Superior temporal gyrus (tissue), 1 donor: ENCODE measurements at regions not wholly inside any gene's neighbourhood (a gene's known extent, or its start where the extent isn't known, plus 50 kb on each side); places are given as distances from the start of the nearest gene placed in this dataset.

Source experiments
- DNase-seq: peaks from one replicate; pipeline ENCODE4 v3.0.0-alpha.2; 2016; ENCODE audit errors: extremely low spot score

DNA sequence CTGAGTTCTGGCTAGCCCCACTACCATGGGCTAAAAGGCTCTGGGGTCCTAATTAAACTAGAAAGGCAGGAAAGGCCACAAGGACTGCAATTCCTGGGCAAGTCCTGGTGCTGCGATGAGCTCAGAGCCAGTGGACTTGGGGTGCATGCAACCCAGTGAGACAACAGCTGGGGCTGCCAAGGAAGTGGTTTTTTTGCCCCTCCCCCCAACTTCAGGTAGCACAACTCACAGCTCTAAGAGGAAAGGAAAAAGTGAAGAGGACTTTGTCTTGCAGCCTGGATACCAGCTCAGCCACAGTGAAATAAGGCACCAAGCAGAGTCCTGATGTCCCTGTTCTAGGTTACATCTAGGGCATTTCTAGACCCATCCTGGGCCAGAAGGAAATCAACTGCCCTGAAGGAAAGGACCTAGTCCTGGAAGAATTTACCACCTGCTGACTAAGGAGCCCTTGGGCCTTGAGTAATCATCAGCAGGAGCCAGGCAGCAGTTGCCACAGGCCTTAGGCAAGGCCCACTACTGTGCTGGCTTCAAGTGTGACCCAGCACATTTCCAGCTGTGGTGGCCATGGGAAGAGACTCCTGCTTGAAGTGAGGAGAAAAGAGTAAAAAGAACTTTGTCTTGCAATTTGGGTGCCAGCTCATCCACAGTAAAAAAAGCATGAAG, 358.4 kb downstream of the BTBD3 start:
- DNase-seq, result no peak

DNA sequence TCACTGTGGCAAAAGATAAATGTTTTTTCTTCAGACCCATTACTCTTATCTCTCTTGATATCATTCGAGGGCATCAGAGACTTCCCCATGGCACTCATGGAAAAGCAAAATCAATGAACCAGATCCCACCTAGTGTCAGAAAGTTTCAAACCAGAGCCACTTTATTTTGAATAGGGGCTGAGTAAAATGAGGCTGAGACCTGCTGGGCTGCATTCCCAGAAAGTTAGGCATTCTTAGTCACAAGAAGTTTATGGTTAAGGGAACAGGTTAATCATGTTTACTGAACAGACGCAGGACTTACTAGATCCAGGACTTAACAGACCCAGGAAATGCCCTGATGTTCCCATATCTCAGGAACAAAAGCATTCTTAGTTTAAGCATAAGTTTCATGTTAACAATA, 369.9 kb downstream of the BTBD3 start:
- DNase-seq, result no peak

DNA sequence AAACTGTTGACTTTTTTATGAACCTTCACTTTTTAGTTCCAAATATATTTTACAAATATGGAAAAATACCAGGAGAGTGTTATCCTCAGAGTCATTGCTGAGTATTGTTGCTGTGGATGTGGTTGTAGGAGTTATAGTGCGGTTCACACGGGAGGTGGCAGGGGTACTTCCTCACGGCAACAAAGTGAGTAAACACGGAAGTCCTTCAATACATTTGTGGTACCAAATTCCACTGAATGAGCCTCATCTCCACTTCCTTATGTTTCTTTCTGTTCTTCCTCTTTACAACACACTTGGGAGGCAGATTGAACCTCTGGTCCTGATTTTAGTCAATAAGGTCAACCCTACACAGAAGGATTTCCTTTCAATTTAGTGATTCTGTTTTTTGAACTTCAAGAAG, 371.8 kb downstream of the BTBD3 start:
- no peak for DNase-seq

DNA sequence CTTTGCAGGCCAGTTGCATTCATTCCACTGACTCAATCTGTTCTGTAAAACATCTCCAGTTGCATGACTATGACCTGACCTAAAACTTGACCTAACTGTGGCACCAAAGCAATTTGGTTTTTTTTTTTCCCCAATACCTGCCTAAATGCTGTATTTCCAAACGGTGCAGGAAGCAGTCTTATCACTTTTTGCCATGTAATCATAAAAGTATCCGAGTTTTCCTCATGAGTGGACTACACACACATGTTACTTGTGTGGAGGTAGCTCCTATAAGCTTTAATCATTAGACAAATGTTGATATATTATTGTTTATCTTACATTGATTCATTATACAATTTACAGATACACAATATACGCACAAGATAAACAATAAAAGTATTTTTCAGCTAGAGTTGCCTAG, 373.7 kb downstream of the BTBD3 start:
- DNase-seq, result no peak

DNA sequence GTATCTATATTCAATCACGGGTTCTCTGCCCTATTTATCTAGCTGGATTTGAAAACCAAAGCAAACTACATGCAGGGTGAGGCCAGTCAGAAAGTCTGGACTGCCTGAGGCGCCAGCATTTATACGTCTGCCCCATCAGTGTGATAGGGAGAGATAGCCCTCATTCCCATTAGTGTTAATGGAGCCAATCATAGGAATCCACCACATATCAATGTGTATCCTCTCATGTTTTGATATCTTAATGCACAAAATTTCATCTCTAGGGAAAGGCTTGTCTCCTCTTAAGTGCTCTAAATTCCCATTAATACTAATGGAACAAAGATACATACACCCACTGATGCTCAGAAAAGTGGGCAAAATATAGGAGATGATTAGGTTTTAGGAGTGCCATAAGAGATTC, 376.2 kb downstream of the BTBD3 start:
- no peak for DNase-seq

DNA sequence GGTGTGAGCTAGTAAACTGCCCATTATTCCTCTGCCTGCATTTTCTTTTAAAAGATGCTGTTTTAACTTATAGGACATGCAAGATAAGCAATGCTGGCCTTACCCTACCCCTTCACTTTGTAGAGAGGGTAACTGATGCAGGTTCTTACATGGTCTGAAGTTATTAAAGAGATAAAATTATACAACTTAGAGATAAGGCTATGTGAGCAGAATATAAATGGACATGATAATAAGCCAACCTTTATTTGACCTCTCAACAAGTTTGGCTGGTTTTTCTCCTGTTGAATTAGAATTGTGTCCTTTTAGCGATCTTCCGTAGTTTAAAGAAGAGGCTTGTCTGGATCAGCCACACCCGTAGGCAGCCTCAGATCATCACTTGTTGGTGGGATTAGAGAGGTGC, 377.0 kb downstream of the BTBD3 start:
- no peak for DNase-seq

DNA sequence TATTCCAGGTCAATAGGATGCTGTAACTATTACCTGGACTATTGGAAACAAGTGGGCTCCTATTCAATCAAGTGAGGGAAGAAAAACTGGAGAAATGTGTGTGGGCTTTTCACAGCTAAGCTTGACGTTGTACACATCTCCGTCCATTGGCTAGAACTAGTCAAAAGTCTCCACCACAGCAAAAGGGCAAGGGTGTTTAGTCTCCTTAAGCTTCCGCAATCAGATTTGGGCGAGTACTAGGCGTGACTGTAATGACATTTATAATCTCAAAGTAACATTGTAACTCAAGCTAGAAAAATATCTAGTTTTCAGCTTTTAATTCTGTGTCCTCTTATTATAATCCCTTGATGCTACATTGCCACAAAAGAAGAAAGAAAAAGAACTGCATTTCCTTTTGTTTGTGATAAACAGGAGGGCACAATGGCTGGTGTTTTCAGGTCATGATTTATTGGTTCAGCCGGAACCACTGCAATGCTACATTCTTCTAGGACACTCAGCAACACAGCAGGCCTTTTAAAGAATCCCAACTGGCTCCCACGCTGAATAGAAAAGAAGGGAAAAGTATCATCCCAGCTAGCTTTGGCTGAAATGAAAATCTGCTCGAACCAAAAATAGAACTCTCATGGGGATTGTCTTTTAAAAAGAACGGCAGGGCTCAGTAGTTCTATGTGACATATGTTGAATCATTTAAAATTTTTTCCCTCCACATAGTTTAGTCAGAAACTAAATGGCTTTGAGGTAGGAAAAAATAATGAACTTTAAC, 387.7 kb downstream of the BTBD3 start:
- DNase-seq, result peak; percentile 73

DNA sequence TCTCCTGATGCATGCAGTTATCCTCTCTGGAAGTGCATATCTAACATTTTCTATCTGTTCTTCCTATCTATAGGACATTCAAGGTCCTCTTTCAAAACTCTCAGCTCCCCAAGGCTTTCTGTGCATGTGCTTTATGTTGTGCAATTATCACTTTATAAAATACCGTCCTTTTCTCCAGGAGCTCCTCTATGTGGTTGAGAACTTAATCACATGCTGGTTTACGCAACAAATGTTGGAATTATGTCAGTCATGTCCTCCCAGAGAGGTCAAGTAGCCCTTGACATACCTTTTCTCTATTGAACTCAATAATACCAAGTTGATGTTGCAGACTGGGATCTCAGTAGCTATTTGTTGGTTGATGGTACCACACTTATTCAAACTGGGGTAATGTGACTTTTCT, 388.4 kb downstream of the BTBD3 start:
- DNase-seq, result no peak

DNA sequence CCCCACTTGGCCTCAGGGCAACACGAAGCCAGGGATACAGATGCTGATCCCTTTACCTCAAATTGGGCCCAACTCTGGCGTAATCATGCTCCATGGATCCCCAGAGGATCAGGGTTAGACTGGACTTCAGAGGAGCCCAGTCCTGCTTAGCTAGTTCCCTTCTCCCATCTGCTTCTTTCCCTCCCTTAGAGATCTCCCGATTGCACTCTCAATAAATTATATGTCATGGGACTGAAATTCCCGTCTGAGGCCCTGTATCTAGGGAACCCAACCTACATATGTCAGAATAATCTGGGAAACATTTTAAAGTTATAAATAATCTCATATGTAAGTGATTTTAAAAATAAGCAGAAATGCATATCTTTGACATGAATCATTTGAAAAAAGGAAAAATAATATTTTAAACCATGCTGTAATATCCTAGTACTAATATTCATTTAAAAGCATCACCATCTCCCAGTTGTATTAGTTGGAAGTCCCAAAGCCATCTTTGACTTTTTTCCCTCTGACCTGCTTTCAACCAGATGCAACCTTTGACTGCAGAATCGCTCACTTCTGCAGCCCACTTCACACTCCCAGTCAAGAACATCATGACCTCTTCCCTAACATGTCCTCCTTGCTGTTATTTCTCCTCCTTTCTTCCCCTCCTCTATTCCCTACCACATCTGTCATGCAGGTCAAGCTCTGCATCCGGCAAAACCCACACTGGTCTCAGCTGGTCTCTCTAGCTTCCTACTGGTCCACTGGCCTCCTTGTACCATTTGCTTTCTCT, 393.6 kb downstream of the BTBD3 start:
- no peak for DNase-seq

DNA sequence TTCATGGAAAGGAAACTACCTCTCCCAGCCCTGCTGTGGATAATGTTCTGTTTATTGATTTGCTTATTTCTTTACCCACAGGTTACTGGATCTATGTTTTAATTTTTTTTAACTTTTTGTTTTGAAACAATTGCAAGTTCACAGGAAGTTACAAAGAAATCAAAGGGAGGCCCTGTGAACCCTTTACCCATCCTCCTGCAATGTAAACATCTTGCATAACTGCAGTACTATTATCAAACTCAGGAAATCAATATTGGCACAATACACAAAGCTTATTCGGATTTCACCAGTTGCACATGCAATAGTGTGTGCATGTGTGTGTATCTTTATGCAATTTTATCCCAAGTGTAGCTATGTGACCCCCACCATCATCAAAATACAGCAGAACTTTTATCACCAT, 398.0 kb downstream of the BTBD3 start:
- DNase-seq, result no peak

DNA sequence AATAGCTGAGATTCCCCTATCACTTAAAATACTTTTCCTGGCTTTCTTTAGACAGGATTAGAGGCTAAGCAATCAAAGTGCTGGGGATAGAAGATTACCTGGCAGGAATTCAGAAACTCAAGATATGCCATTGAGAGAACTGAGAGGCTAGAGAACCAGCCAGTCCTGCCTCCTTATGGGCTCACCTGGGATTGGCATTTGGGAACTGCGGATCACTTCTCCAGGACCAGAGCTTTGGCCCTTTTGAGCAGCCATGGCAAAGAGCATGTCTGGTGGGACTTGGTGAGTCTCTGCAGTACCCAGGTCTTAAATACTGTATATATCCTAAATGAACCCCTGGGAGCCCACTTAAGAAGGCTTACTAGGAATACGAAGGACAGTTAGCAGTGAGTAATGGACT, 399.1 kb downstream of the BTBD3 start:
- no peak for DNase-seq

DNA sequence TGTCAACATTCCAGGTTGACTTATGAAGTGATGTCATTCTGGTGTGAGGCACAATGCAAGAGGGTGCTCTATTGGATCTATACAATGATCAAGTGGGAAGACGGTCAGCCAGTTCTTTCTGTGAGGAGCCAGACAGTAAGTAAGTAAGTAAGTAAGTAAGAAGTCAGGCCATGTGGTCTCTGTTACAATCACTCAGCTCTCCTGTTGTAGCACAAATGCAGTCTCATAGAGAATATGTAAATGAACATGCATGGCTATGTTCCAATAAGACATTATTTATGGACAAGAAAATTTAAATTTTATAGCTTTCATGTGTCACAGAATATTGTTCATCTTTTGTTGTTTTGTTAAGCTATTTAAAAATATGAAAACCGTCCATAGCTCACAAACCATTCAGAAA, 399.7 kb downstream of the BTBD3 start:
- DNase-seq, result no peak

DNA sequence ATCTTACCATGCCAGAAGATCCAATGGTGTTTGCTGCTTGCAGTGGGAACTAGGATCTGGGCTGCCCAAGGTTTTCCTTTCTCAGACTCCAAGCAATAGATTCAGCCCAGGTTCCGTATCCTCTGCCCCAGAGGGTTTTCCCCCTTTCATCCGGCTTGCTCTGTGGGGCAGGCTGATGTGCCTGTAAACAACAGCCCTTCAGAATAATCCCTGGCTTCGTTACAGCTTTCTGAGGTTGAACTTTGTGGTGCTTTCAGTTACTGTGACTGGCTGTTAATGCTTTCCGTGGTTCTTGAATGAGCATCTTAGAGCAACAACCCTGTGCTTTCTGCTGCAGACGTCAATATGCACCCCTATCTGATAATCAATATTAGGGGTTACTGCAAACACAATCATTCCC, 400.4 kb downstream of the BTBD3 start:
- DNase-seq, result peak; percentile 66

DNA sequence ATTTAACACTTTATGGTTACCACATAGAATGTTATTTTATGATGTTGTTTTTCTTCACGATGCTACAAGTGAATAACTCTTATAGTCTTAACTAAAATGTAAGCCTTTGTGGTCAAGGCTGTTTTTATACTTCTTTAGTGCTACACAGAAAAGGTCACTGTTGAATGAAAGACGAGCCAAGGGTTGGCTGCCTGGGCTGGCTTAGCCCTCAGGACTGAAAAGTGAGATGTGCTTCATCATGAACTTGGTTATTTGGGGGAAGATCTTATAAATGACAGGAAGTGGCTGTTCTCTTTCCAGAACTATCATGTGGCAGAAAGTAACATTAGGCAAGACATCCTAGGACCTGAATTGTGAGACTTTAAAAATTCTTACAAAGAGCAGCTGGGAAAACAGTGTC, 404.0 kb downstream of the BTBD3 start:
- no peak for DNase-seq

DNA sequence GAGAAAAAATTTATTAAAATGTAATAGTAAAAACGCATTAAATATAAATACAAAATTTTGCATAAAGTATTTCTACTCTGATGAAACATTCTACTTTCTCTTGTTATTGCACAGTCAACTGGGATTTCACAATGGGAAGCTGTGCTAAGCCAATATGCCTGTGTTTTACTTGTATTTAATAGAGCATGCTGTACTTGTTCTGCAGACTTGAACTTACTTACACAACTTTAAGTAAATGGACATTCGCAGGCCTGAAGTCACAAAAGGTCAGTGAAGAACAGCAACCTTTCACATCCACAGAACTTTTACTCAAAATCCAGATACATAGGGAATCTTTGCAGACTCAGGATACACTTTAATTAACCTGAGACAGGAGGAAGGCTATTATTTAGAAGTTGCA, 409.5 kb downstream of the BTBD3 start:
- no peak for DNase-seq

DNA sequence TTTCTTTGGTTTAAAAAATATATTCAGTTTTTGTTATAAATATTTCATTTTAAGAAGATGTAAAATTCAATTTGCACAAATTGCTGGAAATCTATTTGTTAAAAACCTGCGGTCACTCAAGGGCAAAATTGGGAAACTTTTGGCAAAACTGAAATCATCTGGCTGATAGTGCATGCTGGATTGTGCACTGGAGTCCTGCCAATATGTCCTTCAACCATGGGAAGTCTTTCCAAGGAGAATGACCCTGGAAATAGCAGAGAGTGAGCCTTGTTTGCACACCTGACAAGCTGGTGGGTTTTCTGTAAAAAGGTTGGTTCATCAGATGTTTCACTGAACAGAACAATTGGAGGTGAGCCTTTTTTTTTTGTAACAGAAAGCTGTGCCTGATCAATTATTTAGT, 413.5 kb downstream of the BTBD3 start:
- DNase-seq, result no peak

DNA sequence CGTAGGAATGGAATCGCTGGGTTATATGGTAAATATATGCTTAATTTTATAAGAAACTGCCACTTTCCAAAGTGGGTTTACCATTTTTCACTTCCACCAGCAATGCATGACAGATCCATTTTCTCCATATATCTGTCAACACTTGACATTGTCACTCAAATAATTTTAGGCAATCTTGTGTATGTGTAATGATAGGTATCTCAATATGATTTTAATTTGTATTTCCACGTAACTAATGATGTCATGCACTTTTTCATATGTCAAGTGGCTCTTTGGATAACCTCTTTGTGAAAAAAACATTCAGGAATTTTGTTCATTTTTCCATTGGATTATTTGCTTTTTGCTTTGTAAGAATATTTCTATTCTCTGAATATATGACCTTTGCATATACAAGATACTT, 419.9 kb downstream of the BTBD3 start:
- no peak for DNase-seq

DNA sequence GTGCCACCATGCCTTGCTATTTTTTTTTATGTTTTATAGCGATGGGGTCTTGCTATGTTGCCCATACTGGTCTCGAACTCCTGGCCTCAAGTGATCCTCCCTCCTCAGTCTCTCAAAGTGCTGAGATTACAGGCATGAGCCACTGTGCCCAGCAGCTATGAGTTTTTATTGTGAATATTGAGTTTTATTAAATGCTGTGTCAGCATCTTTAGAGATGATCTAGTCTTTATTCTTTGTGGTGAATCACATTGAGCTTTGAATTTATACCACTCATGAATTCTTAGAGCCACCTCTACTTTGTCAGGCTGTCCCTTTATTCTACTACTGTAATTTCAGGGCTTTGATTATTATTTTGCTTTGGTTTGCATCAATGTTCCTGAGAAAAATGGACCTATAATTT, 428.3 kb downstream of the BTBD3 start:
- DNase-seq, result no peak

DNA sequence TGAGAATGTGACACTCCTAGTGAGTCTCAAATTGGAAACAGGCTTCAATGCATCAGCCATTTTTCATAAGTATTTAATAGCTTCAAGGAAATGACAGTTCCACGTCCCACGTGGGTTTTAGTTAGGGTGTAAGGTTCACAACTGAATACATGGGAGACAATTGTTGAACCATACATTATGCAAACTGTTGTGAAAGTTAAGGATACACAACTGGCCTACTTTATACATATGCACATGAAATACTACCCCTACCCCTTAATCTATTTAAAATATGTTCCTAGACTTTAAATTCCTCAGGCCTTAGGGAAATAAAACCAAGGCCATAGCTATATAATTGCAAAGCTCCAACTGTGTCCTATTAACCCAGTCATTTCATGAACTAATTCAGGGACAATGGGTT, 436.1 kb downstream of the BTBD3 start:
- DNase-seq, result no peak

DNA sequence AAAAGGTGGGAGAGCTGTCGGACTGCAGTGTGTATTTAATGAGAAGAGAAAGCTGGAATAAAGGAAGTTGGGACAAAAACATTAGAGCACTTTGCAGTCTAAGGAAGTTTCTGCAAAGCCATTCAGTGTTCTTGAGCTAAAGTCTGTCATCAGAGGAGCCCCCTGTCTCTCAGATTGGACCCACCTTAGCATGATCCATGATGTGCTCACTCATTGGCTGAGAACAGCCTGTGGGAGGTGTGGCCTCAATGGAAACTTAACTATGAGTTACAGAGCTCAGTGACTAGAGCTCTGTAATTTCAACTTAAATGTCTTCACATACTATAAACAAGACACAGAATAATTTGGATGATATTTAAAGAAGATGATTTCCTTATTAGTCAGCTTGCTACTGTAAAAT, 437.0 kb downstream of the BTBD3 start:
- DNase-seq, result no peak

DNA sequence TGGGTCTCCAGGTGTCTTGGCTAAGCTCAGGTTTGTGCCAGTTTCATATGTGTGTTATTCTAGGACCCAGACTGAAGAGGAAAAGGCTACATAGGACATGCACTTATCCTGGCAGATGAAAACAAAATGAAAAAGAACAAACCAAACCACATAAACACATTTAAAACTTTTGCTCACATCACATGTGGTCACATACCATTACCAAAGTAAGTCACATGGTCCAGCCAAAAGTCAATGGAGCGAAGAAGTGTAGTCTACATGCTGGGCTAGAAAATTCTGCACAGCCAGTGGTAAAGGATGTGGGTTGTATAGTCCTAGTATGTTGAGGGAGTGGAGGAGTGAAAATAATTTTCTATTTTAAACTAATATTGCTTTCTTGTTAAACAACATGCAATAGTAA, 437.5 kb downstream of the BTBD3 start:
- no peak for DNase-seq

DNA sequence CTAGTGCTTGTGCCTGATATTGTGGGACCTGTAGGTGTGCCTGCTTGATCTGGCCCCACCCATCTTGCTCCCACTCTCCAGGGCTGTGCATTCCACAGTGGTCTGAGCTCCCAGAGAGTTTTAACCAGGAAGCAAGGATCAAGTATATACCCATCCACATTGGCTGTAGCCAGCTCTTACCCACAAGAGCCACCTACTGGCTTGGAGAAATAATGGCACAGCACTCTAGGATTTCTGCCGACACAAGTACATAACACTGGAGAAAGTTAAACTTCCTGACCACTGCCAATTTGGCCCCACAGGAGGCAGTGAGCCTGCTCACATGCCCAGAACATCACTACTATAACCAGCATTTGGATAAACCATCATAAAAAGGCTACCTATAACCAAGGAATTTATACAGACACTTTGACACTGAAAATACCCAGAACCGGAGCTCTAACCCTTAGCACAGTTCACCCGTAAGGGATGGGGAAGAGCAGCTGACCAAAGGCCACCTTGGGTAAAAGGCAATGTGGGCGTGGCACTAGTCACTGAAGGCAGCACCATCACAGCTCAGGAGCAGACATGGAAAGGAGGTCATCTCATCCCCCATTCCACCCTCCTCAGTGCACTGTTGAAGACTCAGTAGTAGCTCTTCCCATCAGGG, 440.4 kb downstream of the BTBD3 start:
- DNase-seq, result no peak

DNA sequence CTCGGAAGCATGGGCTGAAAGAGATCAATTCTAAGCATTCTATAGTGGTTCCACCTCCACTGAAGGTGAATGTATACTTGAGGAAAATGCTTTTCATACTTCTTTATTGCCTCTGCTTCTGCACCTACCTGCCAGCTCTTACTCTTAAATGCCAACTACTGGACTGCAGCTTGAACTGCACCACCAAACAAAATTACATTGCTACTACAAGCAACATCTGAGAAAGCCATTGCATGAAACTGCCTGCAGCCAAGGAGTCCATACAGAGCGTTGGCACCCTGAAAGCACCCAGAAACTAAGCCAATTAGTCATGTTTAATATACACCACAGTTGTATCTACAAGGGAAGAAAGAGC, 440.9 kb downstream of the BTBD3 start:
- DNase-seq, result no peak
